ENCODE measurements at regions not wholly inside any gene's neighbourhood (a gene's known extent, or its start where the extent isn't known, plus 50 kb on each side); places are given as distances from the start of the nearest gene placed in this dataset.

- no peak overlapping the region for H3K4me3 ChIP-seq (ENCODE audit: low read depth, low read length)
- TF ChIP-seq, protein P1, sequence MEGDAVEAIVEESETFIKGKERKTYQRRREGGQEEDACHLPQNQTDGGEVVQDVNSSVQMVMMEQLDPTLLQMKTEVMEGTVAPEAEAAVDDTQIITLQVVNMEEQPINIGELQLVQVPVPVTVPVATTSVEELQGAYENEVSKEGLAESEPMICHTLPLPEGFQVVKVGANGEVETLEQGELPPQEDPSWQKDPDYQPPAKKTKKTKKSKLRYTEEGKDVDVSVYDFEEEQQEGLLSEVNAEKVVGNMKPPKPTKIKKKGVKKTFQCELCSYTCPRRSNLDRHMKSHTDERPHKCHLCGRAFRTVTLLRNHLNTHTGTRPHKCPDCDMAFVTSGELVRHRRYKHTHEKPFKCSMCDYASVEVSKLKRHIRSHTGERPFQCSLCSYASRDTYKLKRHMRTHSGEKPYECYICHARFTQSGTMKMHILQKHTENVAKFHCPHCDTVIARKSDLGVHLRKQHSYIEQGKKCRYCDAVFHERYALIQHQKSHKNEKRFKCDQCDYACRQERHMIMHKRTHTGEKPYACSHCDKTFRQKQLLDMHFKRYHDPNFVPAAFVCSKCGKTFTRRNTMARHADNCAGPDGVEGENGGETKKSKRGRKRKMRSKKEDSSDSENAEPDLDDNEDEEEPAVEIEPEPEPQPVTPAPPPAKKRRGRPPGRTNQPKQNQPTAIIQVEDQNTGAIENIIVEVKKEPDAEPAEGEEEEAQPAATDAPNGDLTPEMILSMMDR (IDR thresholded peaks at IDR 0.05; ENCODE audit: low read depth, low read length): no peak
- no peak for DNase-seq (ENCODE audit: low read depth, low spot score)
- in situ Hi-C loops (cut with HindIII; ENCODE audit: low sequenced_read_pairs): no loop called here
Observed at GRCh38 chr11:20256925-20257324, 96.7 kb upstream of the DBX1 start.

- TF ChIP-seq, protein P1 (IDR thresholded peaks at IDR 0.05; ENCODE audit: low read depth, low read length): no peak
- H3K4me3 ChIP-seq (ENCODE audit: low read depth, low read length): no peak overlapping the region
- no peak for DNase-seq (ENCODE audit: low read depth, low spot score)
- in situ Hi-C loops (cut with HindIII; ENCODE audit: low sequenced_read_pairs): no loop called here
Observed at GRCh38 chr11:20253796-20254195, 93.5 kb upstream of the DBX1 start.

- no peak for DNase-seq (ENCODE audit: low read depth, low spot score)
- H3K4me3 ChIP-seq (ENCODE audit: low read depth, low read length): no peak overlapping the region
- in situ Hi-C loops (cut with HindIII; ENCODE audit: low sequenced_read_pairs): no loop called here
- TF ChIP-seq, protein P1 (IDR thresholded peaks at IDR 0.05; ENCODE audit: low read depth, low read length): no peak
Observed at GRCh38 chr11:20251496-20251895, 91.2 kb upstream of the DBX1 start.

- in situ Hi-C loops (cut with HindIII; ENCODE audit: low sequenced_read_pairs): no loop called here
- TF ChIP-seq, protein P1 (IDR thresholded peaks at IDR 0.05; ENCODE audit: low read depth, low read length): no peak
- no peak for DNase-seq (ENCODE audit: low read depth, low spot score)
- no peak overlapping the region for H3K4me3 ChIP-seq (ENCODE audit: low read depth, low read length)
Observed at GRCh38 chr11:20250644-20251247, 90.5 kb upstream of the DBX1 start.

DNA sequence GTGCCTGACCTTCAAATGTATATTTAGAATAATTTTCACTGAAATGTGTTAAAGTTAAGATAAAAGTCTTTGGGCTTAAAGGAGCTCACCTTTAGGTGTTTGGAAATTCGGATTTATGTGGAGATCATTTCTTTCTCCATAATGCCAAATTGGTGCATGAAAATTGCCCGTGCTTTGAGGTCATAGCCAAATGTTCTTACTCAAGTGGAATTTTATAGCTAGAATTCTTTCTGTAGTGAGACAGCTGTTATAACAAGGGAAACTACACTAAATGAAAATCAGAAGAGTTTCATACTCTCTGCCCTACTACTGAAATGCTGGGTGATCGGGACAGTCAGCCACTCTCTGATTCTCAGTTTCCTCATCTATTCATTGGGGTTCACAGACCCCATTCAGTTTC is 89.5 kb upstream of the DBX1 start:
- in situ Hi-C loops (cut with HindIII; ENCODE audit: low sequenced_read_pairs): no loop called here
- TF ChIP-seq, protein P1 (IDR thresholded peaks at IDR 0.05; ENCODE audit: low read depth, low read length): no peak
- no peak for DNase-seq (ENCODE audit: low read depth, low spot score)
- no peak overlapping the region for H3K4me3 ChIP-seq (ENCODE audit: low read depth, low read length)

- in situ Hi-C loops (cut with HindIII; ENCODE audit: low sequenced_read_pairs): no loop called here
- TF ChIP-seq, protein P1 (IDR thresholded peaks at IDR 0.05; ENCODE audit: low read depth, low read length): no peak
- no peak overlapping the region for H3K4me3 ChIP-seq (ENCODE audit: low read depth, low read length)
- no peak for DNase-seq (ENCODE audit: low read depth, low spot score)
Observed at GRCh38 chr11:20249378-20249777, 89.1 kb upstream of the DBX1 start.
